Spinal cord (tissue), 9 donors: ENCODE measurements at regions not wholly inside any gene's neighbourhood (a gene's known extent, or its start where the extent isn't known, plus 50 kb on each side); places are given as distances from the start of the nearest gene placed in this dataset.
"Not testable (repeated sequence)": the region's sequence is repeated elsewhere in the genome, so short reads cannot be mapped to it uniquely, and the experiment has no call there.

Source experiments
- DNase-seq, 6 donors: peaks; one replicate each; pipeline versions ENCODE4 v3.0.0 to v3.0.0-alpha.2; 2013 to 2015; ENCODE audit warnings: low spot score in 6 of 6, low read depth in 4 of 6
- H3K27ac ChIP-seq: one replicate; pipeline ENCODE4 v1.5.1; 2013; ENCODE audit warnings: low read depth, low read length, control low read depth
- H3K27me3 ChIP-seq: one replicate; pipeline ENCODE4 v1.6.1; 2013; ENCODE audit warnings: low read length; ENCODE audit not compliant: control insufficient read depth, insufficient read depth
- H3K36me3 ChIP-seq: one replicate; pipeline ENCODE4 v1.6.1; 2013; ENCODE audit warnings: low read length; ENCODE audit not compliant: control insufficient read depth, insufficient read depth
- H3K4me1 ChIP-seq: one replicate; pipeline ENCODE4 v1.6.1; 2013; ENCODE audit warnings: low read length; ENCODE audit not compliant: control insufficient read depth, insufficient read depth
- H3K4me3 ChIP-seq: one replicate; pipeline ENCODE4 v1.5.1; 2013; ENCODE audit warnings: low read depth, low read length, control low read depth
- H3K9me3 ChIP-seq: one replicate; pipeline ENCODE4 v1.6.1; 2013; ENCODE audit warnings: low read length; ENCODE audit not compliant: control insufficient read depth, insufficient read depth
- WGBS: methylation state at CpG from one replicate; pipeline ENCODE4 v1.1.5; 2013; ENCODE audit warnings: missing lambda C conversion rate; ENCODE audit not compliant: insufficient coverage; 5-methylcytosine and 5-hydroxymethylcytosine counted together
- donor health status: healthy.

- WGBS, result 97% methylated on average over 3 of the region's 3 CpGs
- no peak for DNase-seq
- Histone ChIP-seq H3K4me3 (no peak overlapping the region), H3K9me3 (no peaks in the 10 kb centered on the region), H3K27ac (no peak overlapping the region), H3K4me1 (no peaks in the 10 kb centered on the region), H3K27me3 (no peaks in the 10 kb centered on the region), H3K36me3 (no peaks in the 10 kb centered on the region)
Measured at GRCh38 chr12:47507221-47507620, 198.6 kb downstream of the RPAP3 start.

- no peaks in the 10 kb centered on the region for H3K4me1 ChIP-seq
Measured at GRCh38 chr12:47504775-47505446, 200.9 kb downstream of the RPAP3 start.

GRCh38 chr12:47493801-47494200, 212.0 kb downstream of the RPAP3 start:
- H3K27me3 ChIP-seq, result no peaks in the 10 kb centered on the region
- H3K36me3 ChIP-seq, result no peaks in the 10 kb centered on the region
- H3K9me3 ChIP-seq, result peaks cover 4% of the 10 kb centered on the region
- H3K4me3 ChIP-seq, result no peak overlapping the region
- WGBS, result 60% methylated on average over 1 of the region's 3 CpGs
- no peak overlapping the region for H3K27ac ChIP-seq
- DNase-seq, result no peak
- H3K4me1 ChIP-seq, result no peaks in the 10 kb centered on the region

More at GRCh38 chr12:47504775-47505446, 200.9 kb downstream of the RPAP3 start:
- Histone ChIP-seq H3K36me3 (no peaks in the 10 kb centered on the region), H3K4me3 (no peak overlapping the region), H3K27ac (no peak overlapping the region), H3K9me3 (no peaks in the 10 kb centered on the region), H3K27me3 (no peaks in the 10 kb centered on the region)
- peak in 2 of 6 donors; percentile 6 to 22 for DNase-seq
- 82% methylated on average over 7 of the region's 11 CpGs for WGBS

- DNase-seq, result no peak
- Histone ChIP-seq H3K36me3 (no peaks in the 10 kb centered on the region), H3K27ac (no peak overlapping the region), H3K9me3 (no peaks in the 10 kb centered on the region), H3K4me3 (no peak overlapping the region), H3K4me1 (no peaks in the 10 kb centered on the region), H3K27me3 (no peaks in the 10 kb centered on the region)
- no CpG with 5 or more reads among the region's 2 CpGs for WGBS
Measured at GRCh38 chr12:47491516-47492305, 214.1 kb downstream of the RPAP3 start.

DNA sequence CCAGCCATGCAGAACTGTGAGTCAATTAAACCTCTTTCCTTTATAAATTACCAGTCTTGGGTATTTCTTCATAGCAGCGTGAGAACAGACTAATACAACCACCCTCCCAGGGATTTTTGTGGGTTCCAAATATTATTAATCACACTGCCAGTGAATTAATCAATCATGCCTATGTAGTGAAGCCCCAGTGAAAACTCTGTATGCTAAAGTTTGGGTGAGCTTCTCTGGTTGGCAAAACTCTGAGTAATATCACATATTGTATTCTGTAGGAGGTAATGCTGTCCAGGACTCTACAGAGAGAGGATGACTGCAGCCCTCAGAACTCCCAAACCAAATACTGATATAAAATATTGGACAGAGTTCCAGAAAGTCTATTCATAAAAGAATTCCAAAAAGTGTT, 216.9 kb downstream of the RPAP3 start:
- H3K9me3 ChIP-seq, result no peaks in the 10 kb centered on the region
- H3K4me3 ChIP-seq, result no peak overlapping the region
- H3K27me3 ChIP-seq, result no peaks in the 10 kb centered on the region
- no peaks in the 10 kb centered on the region for H3K36me3 ChIP-seq
- H3K27ac ChIP-seq, result no peak overlapping the region
- DNase-seq, result no peak
- no peaks in the 10 kb centered on the region for H3K4me1 ChIP-seq
- no CpG with 5 or more reads among the region's 1 CpG for WGBS

DNA sequence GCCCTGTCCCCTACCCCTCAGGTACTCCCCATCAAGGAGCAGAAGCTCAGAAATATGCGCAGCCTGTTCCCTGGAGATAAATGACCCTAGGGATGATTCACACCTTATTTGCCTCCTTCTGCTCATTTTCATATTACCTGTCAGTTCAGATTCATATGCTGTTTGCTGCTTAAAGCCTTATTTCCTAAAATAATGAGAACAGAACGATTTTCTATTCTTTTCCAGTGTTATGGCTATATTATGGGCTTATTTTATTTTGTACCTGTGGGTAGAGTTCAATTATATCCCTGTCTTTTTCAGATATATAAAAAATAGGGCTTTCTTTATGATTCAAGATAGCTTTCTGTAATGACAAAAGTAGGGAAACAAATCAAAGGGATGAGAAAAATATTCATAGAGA, 224.8 kb downstream of the RPAP3 start:
- Histone ChIP-seq H3K27me3 (no peaks in the 10 kb centered on the region), H3K36me3 (no peaks in the 10 kb centered on the region), H3K4me1 (no peaks in the 10 kb centered on the region), H3K4me3 (no peak overlapping the region), H3K9me3 (peaks cover 5% of the 10 kb centered on the region), H3K27ac (no peak overlapping the region)
- 100% methylated on average over 1 of the region's 2 CpGs for WGBS
- DNase-seq, result no peak

DNA sequence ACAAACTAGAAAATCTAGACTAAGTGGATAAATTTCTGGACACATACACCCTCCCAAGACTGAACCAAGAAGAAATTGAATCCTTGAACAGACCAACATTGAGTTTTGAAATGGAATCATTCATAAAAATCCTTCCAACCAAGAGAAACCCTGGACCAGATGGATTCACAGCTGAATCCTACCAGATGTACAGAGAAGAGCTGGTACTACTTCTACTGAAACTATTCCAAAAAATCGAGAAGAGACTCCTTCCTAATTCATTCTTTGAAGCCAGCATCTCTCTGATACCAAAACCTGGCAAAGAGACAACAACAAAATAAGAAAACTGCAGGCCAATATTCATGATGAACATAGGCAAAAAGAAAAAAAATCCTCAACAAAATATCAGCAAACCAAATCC, 227.4 kb downstream of the RPAP3 start:
- Histone ChIP-seq H3K27me3 (no peaks in the 10 kb centered on the region), H3K9me3 (peaks cover 9% of the 10 kb centered on the region), H3K27ac (no peak overlapping the region), H3K36me3 (no peaks in the 10 kb centered on the region), H3K4me3 (no peak overlapping the region), H3K4me1 (no peaks in the 10 kb centered on the region)
- WGBS, result no CpG with 5 or more reads among the region's 1 CpG
- peak in 1 of 6 donors; percentile 57 for DNase-seq

- Histone ChIP-seq H3K9me3 (peaks cover 9% of the 10 kb centered on the region), H3K27me3 (no peaks in the 10 kb centered on the region), H3K36me3 (no peaks in the 10 kb centered on the region), H3K4me3 (no peak overlapping the region), H3K27ac (no peak overlapping the region), H3K4me1 (no peaks in the 10 kb centered on the region)
- no CpG with 5 or more reads among the region's 3 CpGs for WGBS
- DNase-seq, result peak in 3 of 6 donors; percentile 5 to 49 (median 25)
Measured at GRCh38 chr12:47473091-47473490, 232.7 kb downstream of the RPAP3 start.

DNA sequence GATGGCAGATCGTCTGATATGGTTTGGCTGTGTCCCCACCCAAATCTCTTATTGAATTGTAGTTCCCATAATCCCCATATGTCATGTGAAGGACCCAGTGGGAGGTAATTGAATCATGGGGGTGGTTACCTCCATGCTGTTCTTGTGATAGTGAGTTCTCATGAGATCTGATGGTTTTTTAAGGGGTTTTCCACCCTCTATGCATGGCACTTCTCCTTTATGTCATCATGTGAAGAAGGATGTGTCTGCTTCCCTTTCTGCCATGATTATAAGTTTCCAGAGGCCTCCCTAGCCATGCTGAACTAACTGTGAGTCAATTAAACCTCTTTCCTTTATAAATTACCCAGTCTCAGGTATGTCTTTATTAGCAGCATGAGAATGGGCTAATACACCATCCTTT, 235.5 kb downstream of the RPAP3 start:
- no CpG with 5 or more reads among the region's 1 CpG for WGBS

DNA sequence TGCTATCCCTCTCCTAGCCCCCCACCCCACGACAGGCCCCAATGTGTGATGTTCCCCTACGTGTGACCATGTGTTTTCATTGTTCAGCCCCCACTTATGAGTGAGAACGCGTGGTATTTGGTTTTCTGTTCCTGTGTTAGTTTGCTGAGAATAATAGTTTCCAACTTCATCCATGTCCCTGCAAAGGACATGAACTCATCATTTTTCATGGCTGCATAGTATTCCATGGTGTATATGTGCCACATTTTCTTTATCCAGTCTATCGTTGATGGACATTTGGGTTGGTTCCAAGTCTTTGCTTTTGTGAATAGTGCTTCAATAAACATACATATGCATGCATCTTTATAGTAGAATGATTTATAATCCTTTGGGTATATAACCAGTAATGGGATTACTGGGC, 241.9 kb downstream of the RPAP3 start:
- H3K9me3 ChIP-seq, H3K4me3 ChIP-seq, DNase-seq, H3K27ac ChIP-seq, H3K36me3 ChIP-seq, H3K27me3 ChIP-seq, H3K4me1 ChIP-seq: not testable (repeated sequence)
- whole genome bisulfite sequencing, result no CpG with 5 or more reads among the region's 5 CpGs

More for the DNA sequence above, 235.5 kb downstream of the RPAP3 start:
- H3K27ac ChIP-seq, H3K27me3 ChIP-seq, H3K36me3 ChIP-seq, H3K4me1 ChIP-seq, DNase-seq, H3K9me3 ChIP-seq, H3K4me3 ChIP-seq: not testable (repeated sequence)
